ENCODE measurements at regions not wholly inside any gene's neighbourhood (a gene's known extent, or its start where the extent isn't known, plus 50 kb on each side); places are given as distances from the start of the nearest gene placed in this dataset.

GRCh38 chr9:135342206-135343130, 137.1 kb upstream of the PPP1R26 start:
- Histone ChIP-seq H3K27me3 (ENCODE audit: control insufficient read depth, insufficient read depth, low read length) (no peaks in the 10 kb centered on the region), H3K36me3 (ENCODE audit: control insufficient read depth, insufficient read depth, low read length) (no peaks in the 10 kb centered on the region), H3K4me3 (ENCODE audit: low read depth, low read length) (no peak overlapping the region)
- DNase-seq (ENCODE audit: low read depth) = no peak
- TF ChIP-seq CTCF (IDR thresholded peaks at IDR 0.05; ENCODE audit: insufficient read depth, low read depth, low read length) = no peak
- ChIA-PET CTCF (interaction anchor here (0.6 kb wide), 1 partner anchor 86 kb away, joined by 4 read pairs; no protein-coding TSS in a partner anchor), POLR2A (no interaction called here)

- ChIA-PET POLR2A (no interaction called here), CTCF (no interaction called here)
- no peaks in the 10 kb centered on the region for H3K36me3 ChIP-seq (ENCODE audit: control insufficient read depth, insufficient read depth, low read length)
- H3K27me3 ChIP-seq (ENCODE audit: control insufficient read depth, insufficient read depth, low read length) = no peaks in the 10 kb centered on the region
- TF ChIP-seq CTCF (IDR thresholded peaks at IDR 0.05; ENCODE audit: insufficient read depth, low read depth, low read length) = no peak
- no peak for DNase-seq (ENCODE audit: low read depth)
- no peak overlapping the region for H3K4me3 ChIP-seq (ENCODE audit: low read depth, low read length)
These were observed 136.4 kb upstream of the PPP1R26 start for GRCh38 chr9:135343136-135343535.

- H3K36me3 ChIP-seq (ENCODE audit: control insufficient read depth, insufficient read depth, low read length) = no peaks in the 10 kb centered on the region
- CTCF ChIA-PET = no interaction called here
- no peak for DNase-seq (ENCODE audit: low read depth)
These were observed 135.6 kb upstream of the PPP1R26 start for GRCh38 chr9:135343837-135344522.

GRCh38 chr9:135344523-135344901, 135.1 kb upstream of the PPP1R26 start:
- TF ChIP-seq CTCF (IDR thresholded peaks at IDR 0.05; ENCODE audit: insufficient read depth, low read depth, low read length) = no peak
- Histone ChIP-seq H3K4me3 (ENCODE audit: low read depth, low read length) (no peak overlapping the region), H3K36me3 (ENCODE audit: control insufficient read depth, insufficient read depth, low read length) (no peaks in the 10 kb centered on the region), H3K27me3 (ENCODE audit: control insufficient read depth, insufficient read depth, low read length) (no peaks in the 10 kb centered on the region)
- DNase-seq (ENCODE audit: low read depth) = no peak
- POLR2A ChIA-PET = no interaction called here
- CTCF ChIA-PET = no interaction called here

More at GRCh38 chr9:135343837-135344522, 135.6 kb upstream of the PPP1R26 start:
- POLR2A ChIA-PET = no interaction called here
- Histone ChIP-seq H3K27me3 (ENCODE audit: control insufficient read depth, insufficient read depth, low read length) (no peaks in the 10 kb centered on the region), H3K4me3 (ENCODE audit: low read depth, low read length) (no peak overlapping the region)
- peak; percentile 74 for TF ChIP-seq CTCF (IDR thresholded peaks at IDR 0.05; ENCODE audit: insufficient read depth, low read depth, low read length)

- CTCF ChIA-PET = no interaction called here
- no peak for DNase-seq (ENCODE audit: low read depth)
- H3K4me3 ChIP-seq (ENCODE audit: low read depth, low read length) = no peak overlapping the region
- no peak for TF ChIP-seq CTCF (IDR thresholded peaks at IDR 0.05; ENCODE audit: insufficient read depth, low read depth, low read length)
- POLR2A ChIA-PET = no interaction called here
- H3K27me3 ChIP-seq (ENCODE audit: control insufficient read depth, insufficient read depth, low read length) = no peaks in the 10 kb centered on the region
- no peaks in the 10 kb centered on the region for H3K36me3 ChIP-seq (ENCODE audit: control insufficient read depth, insufficient read depth, low read length)
These were observed 134.6 kb upstream of the PPP1R26 start for GRCh38 chr9:135344915-135345500.
